ENCODE measurements at regions not wholly inside any gene's neighbourhood (a gene's known extent, or its start where the extent isn't known, plus 50 kb on each side); places are given as distances from the start of the nearest gene placed in this dataset.

DNA sequence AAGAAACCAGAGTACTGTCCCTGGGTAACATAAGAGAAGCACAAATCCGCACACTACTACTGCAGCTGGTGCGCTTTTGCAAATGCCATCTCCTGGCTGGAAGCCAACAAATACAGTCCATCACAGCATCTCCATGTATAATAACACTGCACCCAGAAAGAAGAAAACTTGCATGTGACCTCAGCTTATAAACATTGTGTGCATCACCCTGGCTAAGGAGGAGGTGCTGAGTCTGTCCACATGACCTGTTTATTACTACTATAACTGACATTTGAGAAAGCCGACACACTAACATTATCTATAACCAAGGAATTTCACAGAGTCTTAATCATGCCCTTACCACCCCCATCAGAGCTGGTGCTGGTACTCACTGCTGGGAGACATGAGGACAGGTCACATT, 516.8 kb downstream of the CFAP47 start:
- no peak overlapping the region for H3K4me3 ChIP-seq (ENCODE audit: low read depth, poor library complexity, severe bottlenecking)
- 87 to 100% methylated on average over 2 to 3 of the region's 3 CpGs for WGBS, 2 donors
- DNase-seq (ENCODE audit: low spot score in 2 of 2), result no peak
- intact Hi-C loops (cut with DNase I; ENCODE audit: low total_unique reads), result no loop called here
- no peak for TF ChIP-seq CTCF (IDR thresholded peaks at IDR 0.05)
- no peak for TF ChIP-seq POLR2A (IDR thresholded peaks at IDR 0.05)

GRCh38 chrX:36443007-36443406, 523.5 kb downstream of the CFAP47 start:
- TF ChIP-seq POLR2A (IDR thresholded peaks at IDR 0.05), result no peak
- no peak for TF ChIP-seq CTCF (IDR thresholded peaks at IDR 0.05)
- no peak overlapping the region for H3K4me3 ChIP-seq (ENCODE audit: low read depth, poor library complexity, severe bottlenecking)
- 82 to 89% methylated on average over 3 of the region's 3 CpGs for WGBS, 2 donors
- intact Hi-C loops (cut with DNase I; ENCODE audit: low total_unique reads), result no loop called here
- DNase-seq (ENCODE audit: low spot score in 2 of 2), result no peak

- TF ChIP-seq POLR2A (IDR thresholded peaks at IDR 0.05) (no peak), CTCF (IDR thresholded peaks at IDR 0.05) (no peak)
- intact Hi-C loops (cut with DNase I; ENCODE audit: low total_unique reads), result no loop called here
- H3K4me3 ChIP-seq (ENCODE audit: low read depth, poor library complexity, severe bottlenecking), result no peak overlapping the region
- no peak for DNase-seq (ENCODE audit: low spot score in 2 of 2)
- WGBS, 2 donors, result 17 to 26% methylated on average over 1 of the region's 1 CpG
Observed at GRCh38 chrX:36445566-36445965, 526.0 kb downstream of the CFAP47 start.

DNA sequence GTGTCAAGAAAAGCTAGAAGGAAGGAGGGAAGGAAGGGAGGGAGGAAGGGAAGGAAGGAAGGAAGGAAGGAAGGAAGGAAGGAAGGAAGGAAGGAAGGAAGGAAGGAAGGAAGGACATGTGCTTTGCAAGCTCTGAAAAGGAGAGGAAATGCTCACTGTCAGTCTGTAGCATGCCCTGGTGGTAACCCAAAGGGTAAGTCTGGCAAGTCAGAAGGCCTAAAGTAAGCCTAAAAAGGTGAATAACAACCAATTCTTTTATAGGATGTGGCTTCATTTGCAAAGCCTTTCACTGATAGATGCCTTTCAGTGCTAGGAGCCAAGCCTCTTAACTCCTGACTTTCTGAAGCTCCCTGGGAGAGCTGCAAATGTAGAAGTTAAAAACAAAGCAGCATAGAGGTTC, 542.6 kb downstream of the CFAP47 start:
- intact Hi-C loops (cut with DNase I; ENCODE audit: low total_unique reads), result no loop called here
- H3K4me3 ChIP-seq (ENCODE audit: low read depth, poor library complexity, severe bottlenecking), result no peak overlapping the region
- DNase-seq (ENCODE audit: low spot score in 2 of 2), result no peak
- TF ChIP-seq CTCF (IDR thresholded peaks at IDR 0.05), result no peak
- TF ChIP-seq POLR2A (IDR thresholded peaks at IDR 0.05), result no peak

DNA sequence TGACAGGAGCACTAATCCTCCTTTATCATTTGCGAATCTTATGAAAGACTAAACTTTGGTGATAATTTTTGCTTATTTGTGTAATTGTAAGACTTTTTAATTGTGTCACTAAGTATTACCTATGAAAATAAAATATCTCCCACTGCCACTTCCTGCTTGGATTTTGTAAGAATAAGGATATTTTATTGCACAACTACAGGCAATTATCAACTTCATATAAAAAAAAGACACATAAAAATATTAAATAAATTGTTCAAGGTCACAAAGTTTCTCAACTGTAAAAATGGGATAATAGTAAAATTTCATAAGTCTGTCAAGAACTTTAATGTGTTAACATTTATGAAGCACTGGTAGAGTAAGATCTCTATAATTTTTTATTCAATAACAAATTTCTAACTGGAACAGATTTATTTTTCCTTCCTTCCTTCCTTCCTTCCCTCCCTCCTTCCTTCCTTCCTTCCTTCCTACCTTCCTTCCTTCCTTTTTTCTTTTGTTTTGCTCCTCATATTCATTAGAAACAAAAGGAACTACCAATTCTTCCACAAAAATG, 527.6 kb upstream of the FAM47C start:
- TF ChIP-seq POLR2A (IDR thresholded peaks at IDR 0.05) (no peak), CTCF (IDR thresholded peaks at IDR 0.05) (no peak)
- 78 to 86% methylated on average over 1 of the region's 1 CpG for WGBS, 2 donors
- intact Hi-C loops (cut with DNase I; ENCODE audit: low total_unique reads), result no loop called here
- DNase-seq (ENCODE audit: low spot score in 2 of 2), result no peak
- H3K4me3 ChIP-seq (ENCODE audit: low read depth, poor library complexity, severe bottlenecking), result no peak overlapping the region

GRCh38 chrX:36501169-36501702, 506.9 kb upstream of the FAM47C start:
- DNase-seq (ENCODE audit: low spot score in 2 of 2), result no peak
- TF ChIP-seq CTCF (IDR thresholded peaks at IDR 0.05) (no peak), POLR2A (IDR thresholded peaks at IDR 0.05) (no peak)
- 82 to 88% methylated on average over 8 of the region's 8 CpGs for WGBS, 2 donors
- H3K4me3 ChIP-seq (ENCODE audit: low read depth, poor library complexity, severe bottlenecking), result no peak overlapping the region
- intact Hi-C loops (cut with DNase I; ENCODE audit: low total_unique reads), result no loop called here

Measured in lower leg skin (tissue), 4 donors.